GM19238 (cell line): ENCODE measurements at regions not wholly inside any gene's neighbourhood (a gene's known extent, or its start where the extent isn't known, plus 50 kb on each side); places are given as distances from the start of the nearest gene placed in this dataset.
"Not testable (repeated sequence)": the region's sequence is repeated elsewhere in the genome, so short reads cannot be mapped to it uniquely, and the experiment has no call there.

Experiments used
- DNase-seq: peaks from one replicate; pipeline ENCODE4 v3.0.0; 2011; ENCODE audit warnings: low spot score; ENCODE audit not compliant: insufficient read length

DNA sequence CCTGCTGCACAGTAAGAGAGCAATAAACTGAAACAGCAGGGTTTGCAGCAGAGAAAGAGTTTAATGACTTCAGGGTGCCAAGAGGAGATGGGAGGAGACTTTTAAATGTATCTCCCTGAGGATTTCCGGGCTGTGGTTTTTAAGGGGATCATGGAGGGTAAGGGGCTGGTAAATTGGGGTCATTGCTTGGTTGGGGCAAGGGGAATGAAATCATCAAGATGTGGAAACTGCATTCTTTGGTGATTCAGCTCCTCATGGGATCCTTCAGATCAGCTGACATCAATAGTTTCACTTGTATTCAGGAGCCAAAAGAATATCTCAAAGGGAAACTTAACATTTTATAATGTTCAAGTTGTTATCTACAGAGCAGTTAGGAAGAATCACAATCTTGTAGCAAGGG is 174.3 kb upstream of the ANXA10 start:
- no peak for DNase-seq

- no peak for DNase-seq
Measured at GRCh38 chr4:167930166-167930565, 162.2 kb upstream of the ANXA10 start.

DNA sequence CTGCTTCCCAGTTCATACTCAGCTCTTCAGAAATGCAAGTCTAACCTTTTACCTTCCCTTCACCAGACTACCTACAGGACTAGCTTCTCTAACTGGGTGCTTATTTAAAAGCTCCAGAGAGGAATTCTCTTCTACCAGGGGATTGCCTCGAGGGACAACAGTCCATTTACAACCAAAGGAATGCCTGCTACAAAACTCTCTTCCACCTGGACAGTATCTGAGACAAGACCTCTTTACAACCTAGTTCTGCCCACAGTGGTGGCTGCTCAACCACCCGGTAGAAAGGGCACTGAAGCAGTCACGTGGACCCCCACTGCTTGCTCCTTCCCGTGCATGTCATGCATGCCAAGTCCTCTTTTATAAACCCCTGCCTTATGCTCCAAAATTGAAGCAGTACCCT is 158.1 kb upstream of the ANXA10 start:
- DNase-seq: no peak

- DNase-seq: no peak
Measured at GRCh38 chr4:167939863-167940616, 152.3 kb upstream of the ANXA10 start.

DNA sequence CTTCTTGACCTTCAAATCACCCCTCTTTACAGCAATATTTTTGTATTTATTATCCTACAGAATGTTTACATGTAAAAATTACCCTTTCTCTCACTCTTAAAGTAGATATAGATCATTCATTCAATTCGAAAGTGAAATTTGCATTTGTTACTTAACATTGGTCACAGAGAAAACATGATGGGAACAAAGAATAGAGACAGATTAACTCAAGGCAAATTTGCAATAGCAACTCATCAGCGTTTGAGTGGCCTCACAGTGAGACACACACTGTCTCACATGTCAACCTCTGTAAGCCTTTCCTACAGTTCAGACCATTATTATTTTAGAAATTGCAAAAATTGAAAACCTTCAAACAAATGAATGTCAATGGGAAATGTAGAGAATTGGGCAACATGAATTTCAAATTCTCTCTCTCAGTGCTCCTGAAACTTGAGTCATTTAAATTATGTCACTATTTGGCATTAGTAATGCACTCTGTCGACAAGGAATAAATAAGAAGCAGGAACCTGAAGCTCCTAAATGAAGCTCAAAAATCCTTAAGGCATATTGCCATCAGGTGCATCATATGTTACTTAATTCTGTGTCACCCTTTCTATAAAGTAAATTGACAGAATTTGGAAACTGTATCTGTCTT is 148.3 kb upstream of the ANXA10 start:
- DNase-seq: no peak

DNA sequence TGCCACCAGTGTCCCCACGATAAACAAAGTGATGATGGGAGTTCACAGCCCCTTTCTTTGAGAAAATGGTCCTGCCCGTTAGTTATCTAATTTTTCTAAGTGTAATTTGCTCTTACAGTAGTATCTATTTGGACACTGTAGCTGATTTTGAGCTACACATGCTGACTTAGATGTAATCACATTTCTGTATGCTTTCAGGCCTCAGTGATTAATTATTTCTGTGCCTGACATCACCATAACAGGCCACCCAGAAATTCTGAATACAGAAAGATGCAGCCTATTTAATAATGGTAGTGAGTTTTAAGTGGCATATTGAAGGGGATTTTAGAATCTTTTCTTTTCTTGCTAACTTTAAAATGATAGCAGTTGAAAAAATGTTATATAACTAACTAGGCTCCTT is 147.6 kb upstream of the ANXA10 start:
- DNase-seq: no peak

GRCh38 chr4:167955006-167955405 is 137.3 kb upstream of the ANXA10 start:
- no peak for DNase-seq

DNA sequence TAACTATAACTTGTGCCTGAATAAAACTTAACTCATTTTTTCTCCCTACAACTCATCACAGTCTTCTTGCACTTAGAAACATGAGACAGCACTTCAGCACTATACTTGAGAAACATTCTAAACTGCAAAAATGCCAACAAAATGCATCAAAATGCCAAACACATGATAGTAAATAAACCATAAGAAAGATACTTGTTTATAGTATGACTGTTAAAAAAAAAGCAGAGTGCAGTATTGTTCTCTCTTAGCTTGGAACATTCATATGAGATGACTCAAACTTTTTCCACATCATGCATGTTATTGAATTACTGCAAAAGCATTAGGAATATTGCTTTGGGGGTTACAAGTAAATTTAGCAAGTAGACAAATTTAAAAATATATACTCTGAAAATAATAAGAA is 135.7 kb upstream of the ANXA10 start:
- DNase-seq: no peak

- no peak for DNase-seq
Measured at GRCh38 chr4:167964766-167965373, 127.5 kb upstream of the ANXA10 start.

- no peak for DNase-seq
Measured at GRCh38 chr4:167966143-167966542, 126.2 kb upstream of the ANXA10 start.

DNA sequence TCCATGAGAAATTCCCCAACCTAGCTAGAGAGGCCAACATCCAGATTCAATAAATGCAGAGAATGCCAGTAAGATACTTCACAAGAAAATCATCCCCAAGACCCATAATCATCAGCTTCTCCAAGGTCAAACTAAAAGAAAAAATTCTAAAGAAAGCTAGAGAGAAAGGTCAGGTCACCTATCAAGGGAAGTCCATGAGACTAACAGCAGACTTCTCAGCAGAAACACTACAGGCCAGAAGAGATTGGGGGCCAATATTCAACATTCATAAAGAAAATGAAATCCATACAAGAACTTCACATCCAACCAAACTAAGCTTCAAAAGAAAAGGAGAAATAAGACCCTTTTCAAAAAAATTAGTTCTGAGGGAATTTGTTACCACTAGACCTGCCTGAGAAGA is 118.8 kb upstream of the ANXA10 start:
- no peak for DNase-seq

- no peak for DNase-seq
Measured at GRCh38 chr4:167985565-167985964, 106.8 kb upstream of the ANXA10 start.

DNA sequence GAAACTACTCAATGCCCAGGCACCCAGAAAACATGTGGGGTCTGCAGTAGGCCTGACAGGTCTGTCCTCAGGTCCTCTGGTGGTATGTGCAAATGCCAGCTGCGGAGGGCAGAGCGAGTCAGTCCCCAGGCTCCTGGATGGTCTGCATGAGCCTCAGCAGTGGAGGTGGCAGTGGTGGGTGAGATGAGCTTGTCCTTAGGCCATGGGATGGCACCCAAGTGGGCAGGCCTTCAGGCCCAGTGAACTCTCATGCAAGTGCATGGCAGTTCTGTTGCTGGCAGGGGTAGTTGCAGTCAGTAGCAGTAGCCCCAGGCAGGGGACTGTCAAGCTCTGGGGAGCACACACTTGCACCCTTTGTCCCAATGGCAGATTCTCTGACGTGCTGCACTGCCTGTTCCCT is 106.3 kb upstream of the ANXA10 start:
- no peak for DNase-seq

- DNase-seq: no peak
Measured at GRCh38 chr4:167987285-167987684, 105.1 kb upstream of the ANXA10 start.

GRCh38 chr4:167989815-167990214 is 102.5 kb upstream of the ANXA10 start:
- DNase-seq: no peak

DNA sequence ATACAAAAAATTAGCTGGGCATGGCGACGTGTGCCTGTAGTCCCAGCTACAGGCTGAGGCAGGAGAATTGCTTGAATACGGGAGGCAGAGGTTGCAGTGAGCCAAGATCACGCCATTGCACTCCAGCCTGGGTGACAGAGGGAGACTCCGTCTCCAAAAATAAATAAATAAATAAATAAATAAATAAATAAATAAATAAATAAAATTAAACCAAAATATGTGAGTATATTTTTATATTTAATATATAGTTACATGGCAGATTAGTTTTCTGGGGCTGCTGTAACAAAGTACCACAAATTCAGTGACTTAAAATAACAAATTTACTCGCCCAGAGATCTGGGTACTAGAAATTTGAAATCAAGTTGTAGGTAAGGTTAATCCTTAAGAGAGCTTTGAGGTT is 84.2 kb upstream of the ANXA10 start:
- DNase-seq: not testable (repeated sequence)

DNA sequence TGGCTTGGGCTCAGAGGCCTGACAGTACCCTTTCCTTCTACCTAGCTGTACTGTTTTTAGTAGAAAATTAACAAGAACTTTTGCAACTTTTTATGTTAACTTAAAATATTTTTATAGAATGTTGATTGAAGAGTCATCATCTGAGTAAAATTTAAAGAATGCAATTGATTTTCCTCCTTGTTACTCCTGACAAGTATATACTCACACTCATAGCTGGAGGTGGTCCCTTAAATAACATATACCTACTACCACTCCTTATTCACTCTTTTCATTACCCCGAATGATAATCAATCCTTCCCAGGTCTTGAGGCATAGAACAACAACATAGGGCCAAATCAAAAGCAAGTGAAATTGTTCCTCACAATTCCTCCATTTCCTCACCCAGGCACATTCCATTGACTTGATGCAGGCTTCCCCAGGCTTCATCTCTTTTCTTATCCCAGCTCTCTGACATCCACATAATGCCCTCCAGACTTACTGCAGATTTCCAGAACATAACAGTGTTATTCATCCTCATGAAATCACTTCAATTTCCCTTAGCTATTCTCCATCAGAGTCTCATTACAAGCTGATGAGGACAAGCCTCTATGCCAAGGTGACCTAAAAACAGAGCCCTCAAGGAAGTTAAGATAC is 73.2 kb upstream of the ANXA10 start:
- no peak for DNase-seq

- DNase-seq: no peak
Measured at GRCh38 chr4:168019921-168020320, 72.4 kb upstream of the ANXA10 start.

GRCh38 chr4:168021666-168022065 is 70.7 kb upstream of the ANXA10 start:
- DNase-seq: no peak

DNA sequence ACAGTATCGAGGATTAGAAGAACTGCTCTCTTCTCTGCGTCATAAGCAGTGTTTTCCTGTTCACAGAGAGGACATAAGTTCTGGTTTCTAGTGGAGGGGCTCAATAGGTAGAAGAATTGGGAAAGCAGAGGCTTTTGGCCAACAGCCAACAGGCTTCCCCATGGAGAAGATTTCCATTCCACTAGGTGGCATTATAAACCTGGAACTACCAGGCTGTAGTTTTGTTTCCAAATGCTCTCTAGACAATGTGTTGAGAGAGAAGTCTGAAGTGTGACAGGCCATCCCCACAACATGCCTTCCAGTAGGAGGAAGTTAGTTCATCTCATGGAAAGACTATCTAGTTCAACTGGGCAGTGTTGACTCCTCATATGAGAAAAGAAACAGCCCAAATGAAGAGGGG is 63.8 kb upstream of the ANXA10 start:
- no peak for DNase-seq

GRCh38 chr4:168028970-168029597 is 63.3 kb upstream of the ANXA10 start:
- no peak for DNase-seq

- no peak for DNase-seq
Measured at GRCh38 chr4:168037676-168038075, 54.7 kb upstream of the ANXA10 start.
